ENCODE measurements at regions not wholly inside any gene's neighbourhood (a gene's known extent, or its start where the extent isn't known, plus 50 kb on each side); places are given as distances from the start of the nearest gene placed in this dataset.

DNA sequence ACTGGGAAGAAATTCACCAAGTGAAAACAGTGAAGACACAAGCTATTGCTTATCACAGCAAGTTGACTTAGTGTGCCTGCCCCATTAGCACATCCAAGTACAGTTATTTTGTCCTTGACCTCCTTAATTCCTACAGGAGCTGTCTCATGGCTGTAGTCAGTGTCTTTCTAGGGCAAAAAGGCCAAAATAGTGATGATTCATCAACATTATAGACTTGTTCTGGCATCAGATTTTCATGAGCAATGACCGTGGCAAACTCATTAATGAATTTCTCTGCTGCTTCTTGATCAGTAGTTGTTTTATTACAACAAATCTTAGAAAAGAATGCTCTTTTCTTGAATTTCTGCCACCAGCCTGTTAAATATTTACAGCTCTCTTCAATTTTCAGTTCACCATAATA lies 1169.3 kb upstream of the DDX18 start:
- H3K27ac ChIP-seq = no peak overlapping the region
- TF ChIP-seq EP300 (IDR thresholded peaks at IDR 0.05) = no peak
- no peak for TF ChIP-seq POLR2AphosphoS5 (IDR thresholded peaks at IDR 0.05)
- no peak for TF ChIP-seq CTCF (IDR thresholded peaks at IDR 0.05)
- TF ChIP-seq POLR2A (IDR thresholded peaks at IDR 0.05) = no peak
- H3K9me3 ChIP-seq = peaks cover 4% of the 10 kb centered on the region
- no peaks in the 10 kb centered on the region for H3K27me3 ChIP-seq
- no peak for DNase-seq (ENCODE audit: low spot score in 2 of 2)
- 62% methylated on average over 1 of the region's 1 CpG for WGBS
- H3K36me3 ChIP-seq = no peaks in the 10 kb centered on the region
- no peak overlapping the region for H3K4me3 ChIP-seq
- no peaks in the 10 kb centered on the region for H3K4me1 ChIP-seq

DNA sequence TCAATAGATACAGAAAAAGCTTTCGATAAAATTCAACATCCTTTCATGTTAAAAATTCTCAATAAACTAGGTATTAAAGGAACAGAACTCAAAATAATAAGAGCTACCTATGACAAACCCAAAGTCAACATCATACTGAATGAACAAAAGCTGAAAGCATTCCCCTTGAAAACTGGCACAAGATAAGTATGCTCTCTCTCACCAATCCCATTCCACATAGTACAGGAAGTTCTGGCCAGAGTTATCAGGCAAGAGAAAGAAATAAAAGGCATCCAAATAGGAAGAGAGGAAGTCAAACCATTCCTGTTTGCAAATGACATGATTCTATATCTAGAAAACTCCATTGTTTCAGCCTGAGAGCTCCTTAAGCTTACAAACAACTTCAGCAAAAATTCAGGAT lies 1145.8 kb upstream of the DDX18 start:
- H3K27me3 ChIP-seq = no peaks in the 10 kb centered on the region
- no peaks in the 10 kb centered on the region for H3K4me1 ChIP-seq
- WGBS = 80% methylated on average over 1 of the region's 1 CpG
- TF ChIP-seq EP300 (IDR thresholded peaks at IDR 0.05) (no peak), POLR2A (IDR thresholded peaks at IDR 0.05) (no peak), CTCF (IDR thresholded peaks at IDR 0.05) (no peak), POLR2AphosphoS5 (IDR thresholded peaks at IDR 0.05) (no peak)
- H3K36me3 ChIP-seq = no peaks in the 10 kb centered on the region
- H3K27ac ChIP-seq = no peak overlapping the region
- DNase-seq (ENCODE audit: low spot score in 2 of 2) = no peak
- H3K4me3 ChIP-seq = no peak overlapping the region
- peaks cover 4% of the 10 kb centered on the region for H3K9me3 ChIP-seq

DNA sequence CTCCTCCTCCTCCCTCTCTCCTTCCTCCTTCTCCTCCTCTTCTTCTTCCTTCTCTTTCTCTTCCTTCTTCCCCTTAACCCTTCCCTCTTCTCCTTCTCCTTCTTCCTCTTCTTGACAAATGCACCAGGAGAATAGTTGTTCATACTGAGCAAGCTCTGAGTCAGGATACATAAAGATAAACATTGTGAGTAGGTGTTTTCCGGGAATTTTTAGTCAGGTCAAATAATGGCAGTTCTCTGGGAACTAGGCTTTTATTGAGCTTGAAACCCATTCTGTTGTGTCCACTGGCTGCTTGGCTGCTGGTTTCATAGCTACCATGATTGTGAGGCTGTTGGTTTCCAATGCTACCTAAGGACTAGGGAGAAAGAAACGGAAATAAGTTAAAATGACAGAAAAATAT lies 1144.7 kb upstream of the DDX18 start:
- TF ChIP-seq POLR2A (IDR thresholded peaks at IDR 0.05) (no peak), CTCF (IDR thresholded peaks at IDR 0.05) (no peak), EP300 (IDR thresholded peaks at IDR 0.05) (no peak), POLR2AphosphoS5 (IDR thresholded peaks at IDR 0.05) (no peak)
- Histone ChIP-seq H3K27me3 (no peaks in the 10 kb centered on the region), H3K27ac (no peak overlapping the region), H3K9me3 (peaks cover 4% of the 10 kb centered on the region), H3K36me3 (no peaks in the 10 kb centered on the region), H3K4me1 (no peaks in the 10 kb centered on the region), H3K4me3 (no peak overlapping the region)
- WGBS = 82% methylated on average over 2 of the region's 2 CpGs
- DNase-seq (ENCODE audit: low spot score in 2 of 2) = no peak

DNA sequence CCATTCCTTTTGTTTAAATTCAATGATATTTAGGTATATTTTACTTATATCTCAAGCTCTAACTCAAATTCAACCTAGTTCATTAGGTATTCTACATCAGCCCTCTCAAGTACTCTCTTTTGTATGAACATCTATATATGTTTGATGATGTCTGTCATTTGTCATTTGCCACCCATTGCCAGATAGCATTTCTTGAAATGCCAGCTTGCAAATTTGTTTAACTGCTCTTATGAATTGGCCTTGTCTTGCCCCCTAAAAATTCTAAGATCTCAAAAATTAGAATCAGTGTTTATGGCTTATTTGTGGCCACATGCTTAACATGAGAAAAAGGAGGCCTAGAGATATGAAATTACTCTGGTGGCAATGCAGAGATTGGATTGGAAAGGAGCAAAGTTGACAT lies 1140.3 kb upstream of the DDX18 start:
- H3K27ac ChIP-seq = no peak overlapping the region
- no peaks in the 10 kb centered on the region for H3K36me3 ChIP-seq
- no peak overlapping the region for H3K4me3 ChIP-seq
- no peak for TF ChIP-seq EP300 (IDR thresholded peaks at IDR 0.05)
- no peak for TF ChIP-seq POLR2AphosphoS5 (IDR thresholded peaks at IDR 0.05)
- TF ChIP-seq CTCF (IDR thresholded peaks at IDR 0.05) = no peak
- TF ChIP-seq POLR2A (IDR thresholded peaks at IDR 0.05) = no peak
- H3K9me3 ChIP-seq = peaks cover 4% of the 10 kb centered on the region
- no peaks in the 10 kb centered on the region for H3K4me1 ChIP-seq
- DNase-seq (ENCODE audit: low spot score in 2 of 2) = no peak
- H3K27me3 ChIP-seq = no peaks in the 10 kb centered on the region

GRCh38 chr2:116676776-116677175 lies 1137.7 kb upstream of the DDX18 start:
- TF ChIP-seq POLR2A (IDR thresholded peaks at IDR 0.05) (no peak), POLR2AphosphoS5 (IDR thresholded peaks at IDR 0.05) (no peak), CTCF (IDR thresholded peaks at IDR 0.05) (no peak), EP300 (IDR thresholded peaks at IDR 0.05) (no peak)
- H3K9me3 ChIP-seq = no peaks in the 10 kb centered on the region
- DNase-seq (ENCODE audit: low spot score in 2 of 2) = no peak
- H3K27ac ChIP-seq = no peak overlapping the region
- WGBS = 52% methylated on average over 2 of the region's 2 CpGs
- no peaks in the 10 kb centered on the region for H3K36me3 ChIP-seq
- H3K4me3 ChIP-seq = no peak overlapping the region
- no peaks in the 10 kb centered on the region for H3K4me1 ChIP-seq
- H3K27me3 ChIP-seq = no peaks in the 10 kb centered on the region

Data from suprapubic skin (tissue), 4 donors.